Subcutaneous abdominal adipose tissue (tissue), 5 donors: ENCODE measurements at regions not wholly inside any gene's neighbourhood (a gene's known extent, or its start where the extent isn't known, plus 50 kb on each side); places are given as distances from the start of the nearest gene placed in this dataset.

ENCODE experiments used
- H3K27ac ChIP-seq: one replicate; pipeline ENCODE4 v1.7.0; 2013; ENCODE audit warnings: low read depth, mild to moderate bottlenecking, inconsistent platforms, low read length, moderate library complexity
- H3K27me3 ChIP-seq, 5 donors: one replicate each; pipeline ENCODE4 v1.7.0; 2013; ENCODE audit warnings: low read length in 5 of 5, inconsistent platforms in 1 of 5; ENCODE audit not compliant: control insufficient read depth in 5 of 5, insufficient read depth in 4 of 5
- H3K36me3 ChIP-seq, 5 donors: one replicate each; pipeline ENCODE4 v1.7.0; 2013; ENCODE audit warnings: low read length in 5 of 5; ENCODE audit not compliant: control insufficient read depth in 5 of 5, insufficient read depth in 5 of 5
- H3K4me1 ChIP-seq, 5 donors: one replicate each; pipeline ENCODE4 v1.7.0; 2013; ENCODE audit warnings: low read length in 5 of 5, mild to moderate bottlenecking in 3 of 5, moderate library complexity in 1 of 5; ENCODE audit not compliant: control insufficient read depth in 5 of 5, insufficient read depth in 5 of 5
- H3K4me3 ChIP-seq, 5 donors: one replicate each; pipeline ENCODE4 v1.7.0; 2013; ENCODE audit warnings: low read length in 5 of 5, low read depth in 1 of 5
- H3K9ac ChIP-seq, 5 donors: one replicate each; pipeline ENCODE4 v1.7.0; 2013; ENCODE audit warnings: low read length in 5 of 5, mild to moderate bottlenecking in 4 of 5, moderate library complexity in 3 of 5
- H3K9me3 ChIP-seq, 5 donors: one replicate each; pipeline ENCODE4 v1.7.0; 2013; ENCODE audit warnings: low read length in 5 of 5; ENCODE audit not compliant: control insufficient read depth in 5 of 5
- donor health status: healthy.
- donor health status: healthy.
- donor health status: healthy.
- donor health status: healthy.
- donor health status: healthy.

DNA sequence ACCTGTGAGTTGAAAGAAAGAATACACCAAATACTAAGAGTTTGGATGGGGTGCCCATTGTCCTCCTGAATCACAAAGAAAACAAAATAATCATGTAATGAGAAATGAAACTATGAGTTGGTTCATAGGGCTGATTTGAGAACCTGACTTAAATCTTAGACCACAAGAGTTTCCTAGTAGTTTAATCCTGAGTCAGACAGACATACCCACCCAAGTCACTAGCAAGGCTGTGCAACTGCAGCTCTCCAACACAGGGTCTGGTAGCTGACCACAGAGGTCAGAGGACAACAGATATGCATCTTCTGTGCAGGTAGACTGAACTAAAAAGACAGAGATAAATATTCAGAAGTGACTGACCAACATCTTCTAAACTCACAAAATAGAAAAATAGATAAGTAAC lies 296.3 kb upstream of the TMCO5A start:
- no peaks in the 10 kb centered on the region for H3K36me3 ChIP-seq
- no peaks in the 10 kb centered on the region for H3K4me1 ChIP-seq
- H3K9ac ChIP-seq = no peak overlapping the region
- no peak overlapping the region for H3K4me3 ChIP-seq
- H3K9me3 ChIP-seq = no peaks in the 10 kb centered on the region
- no peaks in the 10 kb centered on the region for H3K27me3 ChIP-seq
- H3K27ac ChIP-seq = no peak overlapping the region

- Histone ChIP-seq H3K27ac (no peak overlapping the region), H3K36me3 (no peaks in the 10 kb centered on the region), H3K4me1 (no peaks in the 10 kb centered on the region), H3K9me3 (no peaks in the 10 kb centered on the region), H3K27me3 (no peaks in the 10 kb centered on the region), H3K9ac (no peak overlapping the region), H3K4me3 (no peak overlapping the region)
These were observed 295.7 kb upstream of the TMCO5A start for GRCh38 chr15:37638691-37639090.

DNA sequence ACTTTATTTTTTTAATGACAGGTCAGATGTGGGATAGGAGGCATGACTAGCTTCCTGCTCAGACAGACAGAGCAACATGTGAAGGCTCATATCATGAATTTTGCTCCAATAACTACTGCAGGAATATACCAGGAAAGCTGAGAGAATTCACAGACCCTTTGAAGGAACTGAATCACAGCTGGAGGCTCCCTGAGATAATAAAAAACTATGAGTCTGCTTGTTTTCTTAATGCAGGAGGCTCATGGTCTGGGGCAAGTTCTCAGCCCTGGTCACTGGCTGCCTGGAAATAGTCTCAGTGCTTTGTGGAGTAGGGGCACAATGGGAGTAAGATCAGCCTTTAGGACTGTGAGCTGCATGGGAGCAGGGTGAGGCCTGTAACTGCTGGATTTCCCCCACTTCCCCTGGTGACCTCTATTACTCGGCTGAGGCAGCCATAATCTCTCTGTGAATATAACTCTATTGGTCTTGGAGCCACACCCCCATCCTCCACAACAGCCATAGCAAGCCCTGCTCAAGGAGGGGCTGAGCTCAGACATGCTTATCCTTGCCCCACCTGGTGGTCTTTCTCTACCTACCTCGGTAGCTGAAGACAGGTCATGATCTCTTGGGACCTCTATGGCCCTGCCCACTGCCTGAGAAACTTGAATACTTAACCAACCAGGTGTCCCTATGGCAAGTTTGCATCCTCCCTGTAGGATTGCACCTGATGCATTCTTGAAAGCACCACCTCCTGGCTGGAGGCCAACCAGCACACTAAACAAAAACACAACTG lies 281.6 kb upstream of the TMCO5A start:
- Histone ChIP-seq H3K9ac (no peak overlapping the region), H3K27me3 (no peaks in the 10 kb centered on the region), H3K4me3 (no peak overlapping the region), H3K36me3 (no peaks in the 10 kb centered on the region), H3K9me3 (peaks cover 0 to 36% (median 18%) of the 10 kb centered on the region in 5 donors), H3K4me1 (no peaks in the 10 kb centered on the region), H3K27ac (no peak overlapping the region)

GRCh38 chr15:37678124-37678523 lies 256.3 kb upstream of the TMCO5A start:
- H3K27ac ChIP-seq = no peak overlapping the region
- no peaks in the 10 kb centered on the region for H3K9me3 ChIP-seq
- no peak overlapping the region for H3K9ac ChIP-seq
- no peak overlapping the region for H3K4me3 ChIP-seq
- no peaks in the 10 kb centered on the region for H3K27me3 ChIP-seq
- H3K36me3 ChIP-seq = no peaks in the 10 kb centered on the region
- H3K4me1 ChIP-seq = no peaks in the 10 kb centered on the region

DNA sequence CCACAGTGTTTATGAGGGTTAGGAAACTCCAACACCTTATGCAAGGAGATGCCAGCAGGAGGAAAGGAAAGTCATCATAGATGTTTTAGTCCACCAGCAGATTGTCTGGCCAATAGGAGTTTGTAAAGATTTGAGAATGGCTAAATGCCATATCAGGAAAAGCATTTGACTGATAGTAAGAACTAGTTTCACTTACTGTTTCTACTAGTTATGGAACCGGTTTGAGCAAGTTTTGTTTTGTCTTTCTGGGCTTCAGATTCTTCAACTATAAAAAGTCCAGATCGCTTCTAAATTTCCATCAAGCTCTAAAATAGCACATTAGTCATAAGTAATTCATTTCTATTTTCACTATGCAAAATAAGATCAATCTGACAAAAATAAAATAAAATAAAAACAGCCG lies 254.8 kb upstream of the TMCO5A start:
- Histone ChIP-seq H3K27ac (no peak overlapping the region), H3K27me3 (no peaks in the 10 kb centered on the region), H3K4me1 (no peaks in the 10 kb centered on the region), H3K9me3 (no peaks in the 10 kb centered on the region), H3K9ac (no peak overlapping the region), H3K4me3 (no peak overlapping the region), H3K36me3 (no peaks in the 10 kb centered on the region)

- H3K9ac ChIP-seq = no peak overlapping the region
- H3K4me3 ChIP-seq = no peak overlapping the region
- no peaks in the 10 kb centered on the region for H3K36me3 ChIP-seq
- no peaks in the 10 kb centered on the region for H3K4me1 ChIP-seq
- no peak overlapping the region for H3K27ac ChIP-seq
- H3K9me3 ChIP-seq = peaks cover 0 to 3% (median 0%) of the 10 kb centered on the region in 5 donors
- no peaks in the 10 kb centered on the region for H3K27me3 ChIP-seq
These were observed 252.1 kb upstream of the TMCO5A start for GRCh38 chr15:37682304-37682703.

DNA sequence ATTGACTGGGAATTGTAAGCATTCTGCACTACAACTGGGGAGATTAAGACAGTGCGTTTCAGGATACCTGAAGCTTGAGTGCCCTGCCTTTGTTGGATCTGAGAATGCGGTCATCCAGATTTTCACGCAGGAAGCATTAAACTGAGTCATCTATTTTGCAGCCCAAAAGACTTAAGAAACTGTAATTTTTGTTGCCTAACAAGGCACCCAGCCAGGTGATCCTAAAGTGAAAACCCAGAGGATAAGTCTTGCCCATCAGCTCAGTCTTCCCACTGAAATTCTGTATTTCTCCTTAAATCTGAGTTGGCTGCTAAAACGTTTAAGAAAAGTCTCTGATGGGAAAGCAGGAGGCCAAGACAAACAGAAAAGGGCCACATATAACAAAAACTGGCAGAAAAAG lies 242.5 kb upstream of the TMCO5A start:
- no peaks in the 10 kb centered on the region for H3K27me3 ChIP-seq

GRCh38 chr15:37693926-37694325 lies 240.5 kb upstream of the TMCO5A start:
- no peaks in the 10 kb centered on the region for H3K27me3 ChIP-seq
- no peak overlapping the region for H3K4me3 ChIP-seq
- H3K27ac ChIP-seq = no peak overlapping the region
- H3K4me1 ChIP-seq = no peaks in the 10 kb centered on the region
- peaks cover 0 to 8% (median 6%) of the 10 kb centered on the region in 5 donors for H3K9me3 ChIP-seq
- H3K36me3 ChIP-seq = no peaks in the 10 kb centered on the region
- H3K9ac ChIP-seq = no peak overlapping the region

More for the DNA sequence above, 242.5 kb upstream of the TMCO5A start:
- Histone ChIP-seq H3K9me3 (peaks cover 0 to 8% (median 6%) of the 10 kb centered on the region in 5 donors), H3K27ac (no peak overlapping the region), H3K4me1 (no peaks in the 10 kb centered on the region), H3K9ac (no peak overlapping the region), H3K36me3 (no peaks in the 10 kb centered on the region), H3K4me3 (no peak overlapping the region)

- no peak overlapping the region for H3K27ac ChIP-seq
- H3K27me3 ChIP-seq = no peaks in the 10 kb centered on the region
- no peak overlapping the region for H3K4me3 ChIP-seq
- no peaks in the 10 kb centered on the region for H3K9me3 ChIP-seq
- no peaks in the 10 kb centered on the region for H3K4me1 ChIP-seq
- no peaks in the 10 kb centered on the region for H3K36me3 ChIP-seq
- H3K9ac ChIP-seq = no peak overlapping the region
These were observed 238.7 kb upstream of the TMCO5A start for GRCh38 chr15:37695719-37696118.

DNA sequence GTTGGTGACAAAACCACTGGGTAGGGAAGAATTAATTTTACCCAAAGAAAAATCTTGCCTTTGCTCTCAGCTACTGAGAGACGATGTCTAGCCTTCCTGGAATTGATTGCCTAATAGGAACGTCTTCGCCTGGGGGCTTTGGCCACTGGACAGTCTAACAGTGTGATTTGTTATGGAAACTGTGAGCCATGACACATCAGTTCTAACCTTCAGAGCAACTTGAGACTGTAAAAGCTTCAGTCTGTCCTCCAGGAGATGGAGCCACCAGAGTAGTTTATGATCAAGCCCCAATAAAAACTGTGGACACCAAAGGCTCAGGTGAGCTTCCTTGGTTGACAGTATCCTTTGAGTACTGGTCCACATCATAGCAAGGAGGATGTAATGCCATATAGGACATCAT lies 235.8 kb upstream of the TMCO5A start:
- Histone ChIP-seq H3K36me3 (no peaks in the 10 kb centered on the region), H3K9ac (no peak overlapping the region), H3K27ac (no peak overlapping the region), H3K4me3 (no peak overlapping the region), H3K9me3 (no peaks in the 10 kb centered on the region), H3K27me3 (no peaks in the 10 kb centered on the region), H3K4me1 (no peaks in the 10 kb centered on the region)
